ENCODE measurements at regions not wholly inside any gene's neighbourhood (a gene's known extent, or its start where the extent isn't known, plus 50 kb on each side); places are given as distances from the start of the nearest gene placed in this dataset.

- no peaks in the 10 kb centered on the region for H3K79me2 ChIP-seq (ENCODE audit: insufficient read depth, low read length)
- TF ChIP-seq, protein P1, sequence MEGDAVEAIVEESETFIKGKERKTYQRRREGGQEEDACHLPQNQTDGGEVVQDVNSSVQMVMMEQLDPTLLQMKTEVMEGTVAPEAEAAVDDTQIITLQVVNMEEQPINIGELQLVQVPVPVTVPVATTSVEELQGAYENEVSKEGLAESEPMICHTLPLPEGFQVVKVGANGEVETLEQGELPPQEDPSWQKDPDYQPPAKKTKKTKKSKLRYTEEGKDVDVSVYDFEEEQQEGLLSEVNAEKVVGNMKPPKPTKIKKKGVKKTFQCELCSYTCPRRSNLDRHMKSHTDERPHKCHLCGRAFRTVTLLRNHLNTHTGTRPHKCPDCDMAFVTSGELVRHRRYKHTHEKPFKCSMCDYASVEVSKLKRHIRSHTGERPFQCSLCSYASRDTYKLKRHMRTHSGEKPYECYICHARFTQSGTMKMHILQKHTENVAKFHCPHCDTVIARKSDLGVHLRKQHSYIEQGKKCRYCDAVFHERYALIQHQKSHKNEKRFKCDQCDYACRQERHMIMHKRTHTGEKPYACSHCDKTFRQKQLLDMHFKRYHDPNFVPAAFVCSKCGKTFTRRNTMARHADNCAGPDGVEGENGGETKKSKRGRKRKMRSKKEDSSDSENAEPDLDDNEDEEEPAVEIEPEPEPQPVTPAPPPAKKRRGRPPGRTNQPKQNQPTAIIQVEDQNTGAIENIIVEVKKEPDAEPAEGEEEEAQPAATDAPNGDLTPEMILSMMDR (IDR thresholded peaks at IDR 0.05) = no peak
- no peak overlapping the region for H3K27ac ChIP-seq (ENCODE audit: low read depth in 1 of 2, low read length in 2 of 2)
- H4K20me1 ChIP-seq (ENCODE audit: insufficient read depth, low read length) = no peaks in the 10 kb centered on the region
- H3K27me3 Mint-ChIP-seq (ENCODE audit: low read depth in 3 of 3) = peaks cover 2 to 6% (median 3%) of the 10 kb centered on the region in 3 donors
- H3K27ac Mint-ChIP-seq = no peak overlapping the region
- H3K27me3 ChIP-seq (ENCODE audit: control insufficient read depth in 2 of 2, insufficient read depth in 2 of 2, low read length in 2 of 2) = no peaks in the 10 kb centered on the region
- no peaks in the 10 kb centered on the region for H3K36me3 Mint-ChIP-seq
- no peaks in the 10 kb centered on the region for H3K9me3 ChIP-seq (replicated peaks in 1 of 2; ENCODE audit: control insufficient read depth in 1 of 2, insufficient read depth in 1 of 2, low read length in 2 of 2)
- intact Hi-C loops (cut with micrococcal nuclease) = no loop called here
- WGBS (ENCODE audit: insufficient coverage) = no CpG with 5 or more reads among the region's 3 CpGs
- no peak overlapping the region for H3K9ac ChIP-seq (ENCODE audit: insufficient read depth, low read length, poor library complexity, severe bottlenecking)
- peaks cover 0 to 7% (median 2%) of the 10 kb centered on the region in 7 donors for H3K9me3 Mint-ChIP-seq
- no peak overlapping the region for H3K4me2 ChIP-seq (replicated peaks; ENCODE audit: extremely low read depth, low read length, poor library complexity, severe bottlenecking)
- H3K4me3 ChIP-seq (replicated peaks in 1 of 3; ENCODE audit: low read depth in 2 of 3, low read length in 3 of 3) = no peak overlapping the region
- no peak overlapping the region for H3K4me3 Mint-ChIP-seq
- no peaks in the 10 kb centered on the region for H3K4me1 ChIP-seq (ENCODE audit: control insufficient read depth in 1 of 2, insufficient read depth in 2 of 2, low read length in 2 of 2)
- H3K4me1 Mint-ChIP-seq = no peaks in the 10 kb centered on the region
- no peaks in the 10 kb centered on the region for H3K36me3 ChIP-seq (replicated peaks in 1 of 2; ENCODE audit: control insufficient read depth in 1 of 2, insufficient read depth in 2 of 2, low read length in 2 of 2)
- no peak for DNase-seq
- no peak overlapping the region for H2AFZ ChIP-seq (ENCODE audit: insufficient read depth, low read depth, low read length, poor library complexity, severe bottlenecking)
Measured at GRCh38 chr10:33022691-33023090, 64.7 kb upstream of the ITGB1 start.

GRCh38 chr10:33022090-33022489, 64.1 kb upstream of the ITGB1 start:
- H3K4me1 ChIP-seq (ENCODE audit: control insufficient read depth in 1 of 2, insufficient read depth in 2 of 2, low read length in 2 of 2) = no peaks in the 10 kb centered on the region
- no peaks in the 10 kb centered on the region for H4K20me1 ChIP-seq (ENCODE audit: insufficient read depth, low read length)
- WGBS (ENCODE audit: insufficient coverage) = no CpG with 5 or more reads among the region's 4 CpGs
- TF ChIP-seq, protein P1 (IDR thresholded peaks at IDR 0.05) = no peak
- no peaks in the 10 kb centered on the region for H3K79me2 ChIP-seq (ENCODE audit: insufficient read depth, low read length)
- Mint-ChIP-seq H3K36me3 (no peaks in the 10 kb centered on the region), H3K4me1 (no peaks in the 10 kb centered on the region), H3K27ac (no peak overlapping the region), H3K4me3 (no peak overlapping the region), H3K27me3 (ENCODE audit: low read depth in 3 of 3) (peaks cover 2 to 6% (median 3%) of the 10 kb centered on the region in 3 donors), H3K9me3 (peaks cover 0 to 7% (median 2%) of the 10 kb centered on the region in 7 donors)
- no peaks in the 10 kb centered on the region for H3K36me3 ChIP-seq (replicated peaks in 1 of 2; ENCODE audit: control insufficient read depth in 1 of 2, insufficient read depth in 2 of 2, low read length in 2 of 2)
- H3K4me2 ChIP-seq (replicated peaks; ENCODE audit: extremely low read depth, low read length, poor library complexity, severe bottlenecking) = no peak overlapping the region
- intact Hi-C loops (cut with micrococcal nuclease) = no loop called here
- H2AFZ ChIP-seq (ENCODE audit: insufficient read depth, low read depth, low read length, poor library complexity, severe bottlenecking) = no peak overlapping the region
- H3K9me3 ChIP-seq (replicated peaks in 1 of 2; ENCODE audit: control insufficient read depth in 1 of 2, insufficient read depth in 1 of 2, low read length in 2 of 2) = no peaks in the 10 kb centered on the region
- no peak overlapping the region for H3K9ac ChIP-seq (ENCODE audit: insufficient read depth, low read length, poor library complexity, severe bottlenecking)
- no peak overlapping the region for H3K4me3 ChIP-seq (replicated peaks in 1 of 3; ENCODE audit: low read depth in 2 of 3, low read length in 3 of 3)
- no peaks in the 10 kb centered on the region for H3K27me3 ChIP-seq (ENCODE audit: control insufficient read depth in 2 of 2, insufficient read depth in 2 of 2, low read length in 2 of 2)
- no peak for DNase-seq
- H3K27ac ChIP-seq (ENCODE audit: low read depth in 1 of 2, low read length in 2 of 2) = no peak overlapping the region

All from CD14-positive monocyte (primary cell).